Naive thymus-derived CD4-positive, alpha-beta T cell (primary cell): ENCODE measurements at regions not wholly inside any gene's neighbourhood (a gene's known extent, or its start where the extent isn't known, plus 50 kb on each side); places are given as distances from the start of the nearest gene placed in this dataset.
"Not testable (repeated sequence)": the region's sequence is repeated elsewhere in the genome, so short reads cannot be mapped to it uniquely, and the experiment has no call there.

Experiments
- ATAC-seq: fragments of 150-1000 bp; cut with Tn5 transposase; 2 replicates; pipeline ENCODE4 v1.10.0; 2021; ENCODE audit warnings: mild to moderate bottlenecking, moderate library complexity
- CTCF ChIA-PET: fragments of 350-600 bp; sonication (Branson Sonifier 250); formaldehyde crosslinking; loops from one replicate; lab custom pipeline; 2021; ENCODE audit warnings: antibody characterized with exemption; lab: Charles Lee
- POLR2A ChIA-PET: fragments of 350-600 bp; sonication (Branson Sonifier 250); formaldehyde crosslinking; loops from one replicate; lab custom pipeline; 2021; ENCODE audit warnings: antibody characterized with exemption, inconsistent platforms; lab: Charles Lee
- DNase-seq, 9 donors: peaks; one replicate each; pipeline versions ENCODE4 v3.0.0 to v3.0.0-alpha.2; 2020 to 2022; ENCODE audit warnings: mixed read lengths in 1 of 9
- H3K27ac ChIP-seq: one replicate; pipeline ENCODE4 v1.7.0; 2013; ENCODE audit warnings: mild to moderate bottlenecking, low read depth, low read length, moderate library complexity
- H3K27me3 ChIP-seq, 2 donors: one replicate each; pipeline ENCODE4 v1.7.0; 2013; ENCODE audit warnings: low read length in 2 of 2, mild to moderate bottlenecking in 2 of 2, moderate library complexity in 2 of 2; ENCODE audit not compliant: control insufficient read depth in 2 of 2, insufficient read depth in 2 of 2
- H3K36me3 ChIP-seq, 3 experiments: 1 replicate in 2 of 3; 2 replicates in 1 of 3; pipeline ENCODE4 v1.7.0; 2013; ENCODE audit warnings: low read length in 3 of 3, mild to moderate bottlenecking in 3 of 3, moderate library complexity in 1 of 3; ENCODE audit not compliant: insufficient read depth in 3 of 3, control insufficient read depth in 2 of 3
- H3K4me1 ChIP-seq, 2 donors: one replicate each; pipeline ENCODE4 v1.7.0; 2013; ENCODE audit warnings: low read length in 2 of 2, mild to moderate bottlenecking in 2 of 2, moderate library complexity in 1 of 2; ENCODE audit not compliant: control insufficient read depth in 2 of 2, insufficient read depth in 2 of 2
- H3K4me3 ChIP-seq: 2 replicates; pipeline ENCODE4 v1.7.0; 2013; ENCODE audit warnings: mild to moderate bottlenecking, low read length
- H3K9me3 ChIP-seq, 3 experiments: 1 replicate in 2 of 3; 2 replicates in 1 of 3; pipeline ENCODE4 v1.7.0; 2013; ENCODE audit warnings: low read length in 3 of 3; ENCODE audit not compliant: control insufficient read depth in 2 of 3
- H3K27ac Mint-ChIP-seq, 9 donors: one replicate each; pipeline ENCODE4 v1.8.0; 2020 to 2022; ENCODE audit warnings: mixed read lengths in 9 of 9, mild to moderate bottlenecking in 8 of 9, moderate library complexity in 5 of 9, inconsistent platforms in 2 of 9
- H3K27me3 Mint-ChIP-seq, 5 donors: one replicate each; pipeline ENCODE4 v1.8.0; 2021 to 2022; ENCODE audit warnings: mixed read lengths in 5 of 5, mild to moderate bottlenecking in 1 of 5
- H3K36me3 Mint-ChIP-seq, 5 donors: one replicate each; pipeline ENCODE4 v1.8.0; 2020 to 2022; ENCODE audit warnings: mixed read lengths in 5 of 5, mild to moderate bottlenecking in 3 of 5, inconsistent platforms in 1 of 5
- H3K4me1 Mint-ChIP-seq, 7 donors: one replicate each; pipeline ENCODE4 v1.8.0; 2020 to 2022; ENCODE audit warnings: mixed read lengths in 7 of 7, mild to moderate bottlenecking in 3 of 7, inconsistent platforms in 1 of 7
- H3K4me3 Mint-ChIP-seq, 10 donors: one replicate each; pipeline ENCODE4 v1.8.0; 2020 to 2022; ENCODE audit warnings: mild to moderate bottlenecking in 10 of 10, mixed read lengths in 10 of 10, moderate library complexity in 6 of 10, inconsistent platforms in 2 of 10
- H3K9me3 Mint-ChIP-seq, 11 donors: one replicate each; pipeline ENCODE4 v1.8.0; 2020 to 2022; ENCODE audit warnings: mixed read lengths in 11 of 11, mild to moderate bottlenecking in 4 of 11, inconsistent platforms in 1 of 11, moderate library complexity in 1 of 11
- intact Hi-C, 2 donors: fragments of 100-400 bp; cut with micrococcal nuclease; formaldehyde crosslinking; loops; one replicate each; pipeline ENCODE4 v1.15.1; 2023

DNA sequence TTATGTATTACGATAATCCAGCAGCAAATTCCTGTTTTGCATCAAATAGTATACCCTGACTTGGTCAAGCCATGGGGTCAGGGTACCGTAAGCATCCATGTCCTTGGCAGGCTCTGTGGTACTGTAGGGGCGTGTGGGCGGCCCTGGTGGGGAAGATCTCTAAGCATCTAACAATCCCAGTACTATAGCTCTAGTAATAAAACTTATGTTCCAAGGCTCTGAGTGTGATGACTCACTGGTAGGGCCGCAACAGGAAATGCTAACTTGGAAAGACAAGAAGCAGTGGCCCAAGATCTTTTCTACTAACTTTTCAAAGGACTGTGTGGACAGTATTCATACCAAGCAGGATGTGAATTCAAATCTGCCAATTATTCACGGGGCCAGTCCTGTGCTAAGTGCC is 63.8 kb downstream of the CLEC18A start:
- H3K27me3 ChIP-seq, DNase-seq, H3K27me3 Mint-ChIP-seq, intact Hi-C loops, H3K36me3 ChIP-seq, H3K4me3 Mint-ChIP-seq, CTCF ChIA-PET, H3K9me3 Mint-ChIP-seq, H3K27ac ChIP-seq, H3K4me3 ChIP-seq, POLR2A ChIA-PET, ATAC-seq, H3K9me3 ChIP-seq, H3K4me1 ChIP-seq: not testable (repeated sequence)
- Mint-ChIP-seq H3K36me3 (peaks cover 5 to 32% (median 10%) of the 10 kb centered on the region in 5 donors), H3K27ac (peak overlapping the region in 1 of 9 donors; percentile 19), H3K4me1 (peaks cover 0 to 11% (median 7%) of the 10 kb centered on the region in 7 donors)

DNA sequence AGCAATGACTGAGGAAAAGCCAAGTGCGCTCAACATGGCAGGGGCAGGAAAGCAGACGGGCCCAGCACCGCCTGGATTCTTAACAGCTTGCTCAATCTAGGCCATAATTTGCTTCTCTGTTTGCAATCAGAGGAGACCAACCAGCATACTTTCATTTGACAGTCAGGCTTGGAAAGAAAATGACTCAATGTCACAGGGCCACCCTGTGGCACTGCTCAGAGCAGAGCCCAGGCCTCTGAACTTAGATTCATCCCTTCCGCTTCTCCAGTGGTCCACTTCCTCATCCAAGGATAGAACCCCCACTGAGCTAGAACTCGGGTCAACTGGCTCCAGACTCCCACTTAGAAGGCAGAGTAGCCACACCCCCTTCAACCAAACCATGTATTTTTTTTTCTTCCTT is 65.6 kb downstream of the CLEC18A start:
- H3K9me3 Mint-ChIP-seq, POLR2A ChIA-PET, H3K27ac ChIP-seq, H3K4me1 ChIP-seq, H3K36me3 ChIP-seq, H3K27me3 Mint-ChIP-seq, DNase-seq, CTCF ChIA-PET, H3K4me3 Mint-ChIP-seq, intact Hi-C loops, H3K4me3 ChIP-seq, ATAC-seq, H3K9me3 ChIP-seq, H3K27me3 ChIP-seq: not testable (repeated sequence)
- Mint-ChIP-seq H3K27ac (peak overlapping the region in 1 of 9 donors; percentile 76), H3K36me3 (peaks cover 7 to 40% (median 12%) of the 10 kb centered on the region in 5 donors), H3K4me1 (peaks cover 0 to 11% (median 7%) of the 10 kb centered on the region in 7 donors)

- H3K27me3 Mint-ChIP-seq, result no peaks in the 10 kb centered on the region
- H3K36me3 Mint-ChIP-seq, result peaks cover 3 to 32% (median 6%) of the 10 kb centered on the region in 5 donors
- ChIA-PET CTCF (no interaction called here), POLR2A (no interaction called here)
- Histone ChIP-seq H3K9me3 (no peaks in the 10 kb centered on the region), H3K4me3 (no peak overlapping the region), H3K27ac (no peak overlapping the region), H3K36me3 (peaks cover 0 to 10% (median 5%) of the 10 kb centered on the region in 3 experiments), H3K4me1 (no peaks in the 10 kb centered on the region), H3K27me3 (no peaks in the 10 kb centered on the region)
- intact Hi-C loops, result loop anchor here in 1 of 2 donors (1.0 kb wide), 1 partner anchor 8 kb away; no protein-coding TSS in a partner anchor
- H3K4me1 Mint-ChIP-seq, result peaks cover 0 to 11% (median 7%) of the 10 kb centered on the region in 7 donors
- ATAC-seq (peak; percentile 99), DNase-seq (peak in 7 of 9 donors; percentile 59 to 76 (median 70))
- H3K9me3 Mint-ChIP-seq, result no peaks in the 10 kb centered on the region
- H3K4me3 Mint-ChIP-seq, result no peak overlapping the region
- peak overlapping the region in 6 of 9 donors; percentile 21 to 90 (median 56) for H3K27ac Mint-ChIP-seq
Measured at GRCh38 chr16:70018254-70018653, 67.1 kb downstream of the CLEC18A start.

DNA sequence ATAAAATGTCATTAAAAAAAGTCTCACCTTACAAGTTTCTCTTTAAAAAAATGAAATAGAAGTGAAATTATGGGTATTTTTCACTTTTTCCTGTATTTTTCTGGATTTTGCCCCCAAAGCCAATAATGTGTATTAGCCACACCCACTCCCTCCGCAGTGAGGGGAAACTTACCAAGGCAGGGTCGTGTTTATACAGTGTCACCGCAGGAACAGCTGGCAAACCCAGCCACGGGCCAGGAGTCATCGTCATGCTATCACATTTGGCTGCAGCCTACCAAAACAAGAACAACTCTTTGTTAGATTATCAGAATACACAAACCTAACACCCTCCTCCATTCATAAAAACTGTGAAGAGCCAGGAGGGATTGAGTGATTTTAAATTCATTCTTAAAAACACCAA is 72.1 kb downstream of the CLEC18A start:
- H3K4me3 ChIP-seq, H3K36me3 ChIP-seq, H3K27me3 ChIP-seq, ATAC-seq, DNase-seq, H3K9me3 ChIP-seq, H3K4me1 ChIP-seq, H3K27me3 Mint-ChIP-seq, H3K27ac ChIP-seq, POLR2A ChIA-PET, H3K4me3 Mint-ChIP-seq, H3K9me3 Mint-ChIP-seq, intact Hi-C loops, CTCF ChIA-PET: not testable (repeated sequence)
- Mint-ChIP-seq H3K36me3 (peaks cover 0 to 23% (median 12%) of the 10 kb centered on the region in 5 donors), H3K4me1 (peaks cover 6 to 34% (median 16%) of the 10 kb centered on the region in 7 donors), H3K27ac (peak overlapping the region in 6 of 9 donors; percentile 21 to 80 (median 37))

GRCh38 chr16:70023956-70024355 is 72.8 kb downstream of the CLEC18A start:
- DNase-seq, ATAC-seq, H3K36me3 ChIP-seq, H3K27ac ChIP-seq, H3K27me3 Mint-ChIP-seq, H3K4me3 Mint-ChIP-seq, H3K9me3 Mint-ChIP-seq, H3K27me3 ChIP-seq, H3K4me1 ChIP-seq, CTCF ChIA-PET, POLR2A ChIA-PET, intact Hi-C loops, H3K9me3 ChIP-seq, H3K4me3 ChIP-seq: not testable (repeated sequence)
- peak overlapping the region in 8 of 9 donors; percentile 5 to 84 (median 44) for H3K27ac Mint-ChIP-seq
- H3K4me1 Mint-ChIP-seq, result peaks cover 6 to 31% (median 13%) of the 10 kb centered on the region in 7 donors
- peaks cover 0 to 19% (median 12%) of the 10 kb centered on the region in 5 donors for H3K36me3 Mint-ChIP-seq

DNA sequence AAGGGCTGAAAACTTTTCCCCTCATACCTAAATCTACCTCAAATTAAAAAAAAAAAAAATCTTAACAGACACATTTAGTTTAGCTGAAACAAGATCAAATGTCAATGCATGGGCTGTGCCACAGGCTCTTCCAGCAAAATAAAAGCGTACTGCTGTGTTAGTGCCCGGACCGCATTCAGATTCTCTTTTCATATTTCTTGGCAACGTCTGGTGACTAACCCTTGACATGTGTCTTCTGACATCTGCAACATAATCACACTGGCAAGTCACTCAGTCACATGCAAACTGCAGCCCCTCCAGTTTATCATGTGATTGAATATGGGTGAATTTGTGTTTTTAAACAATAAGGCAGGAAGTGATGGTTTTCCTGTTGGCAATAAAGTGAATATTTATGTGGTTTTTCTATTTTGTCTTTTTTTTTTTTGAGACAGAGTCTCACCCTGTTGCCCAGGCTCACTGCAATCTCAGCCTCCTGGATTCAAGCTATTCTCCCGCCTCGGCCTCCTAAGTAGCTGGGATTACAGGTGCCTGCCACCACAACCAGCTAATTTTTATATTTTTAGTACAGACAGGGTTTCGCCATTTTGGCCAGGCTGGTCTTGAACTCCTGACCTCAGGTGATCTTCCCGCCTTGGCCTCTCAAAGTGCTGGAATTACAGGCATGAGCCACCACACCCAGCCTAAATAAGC is 75.2 kb downstream of the CLEC18A start:
- not testable (repeated sequence) for H3K27me3 ChIP-seq, H3K4me3 ChIP-seq, H3K36me3 ChIP-seq, H3K4me1 ChIP-seq, H3K9me3 Mint-ChIP-seq, H3K27me3 Mint-ChIP-seq, H3K9me3 ChIP-seq
- Mint-ChIP-seq H3K36me3 (peaks cover 0 to 19% (median 15%) of the 10 kb centered on the region in 5 donors), H3K4me1 (peaks cover 6 to 37% (median 18%) of the 10 kb centered on the region in 7 donors), H3K27ac (peak overlapping the region; percentile 76 to 97 (median 95)), H3K4me3 (peak overlapping the region; percentile 9 to 82 (median 66))
- DNase-seq (peak in 7 of 9 donors; percentile 64 to 87 (median 84)), ATAC-seq (peak; percentile 96)
- intact Hi-C loops, result loop anchor here in 1 of 2 donors (1.0 to 2.0 kb wide), 3 partner anchors 8 to 88 kb away; partner anchors contain the start of gene PDPR
- H3K27ac ChIP-seq, result peak overlapping the region; percentile 70
- CTCF ChIA-PET, result interaction anchor here (0.6 kb wide), 2 partner anchors 225 to 1221 kb away, joined by 3 read pairs; no protein-coding TSS in a partner anchor
- POLR2A ChIA-PET, result interaction anchor here (0.6 to 0.7 kb wide), 2 partner anchors 88 to 487 kb away, joined by 3 read pairs; partner anchors contain the start of gene PDPR
